ENCODE measurements at regions not wholly inside any gene's neighbourhood (a gene's known extent, or its start where the extent isn't known, plus 50 kb on each side); places are given as distances from the start of the nearest gene placed in this dataset.

GRCh38 chr3:66722675-66723074, 221.9 kb upstream of the LRIG1 start:
- TF ChIP-seq CTCF (conservative IDR thresholded peaks at IDR 0.05; ENCODE audit: low read depth, low read length): no peak
- no peak for TF ChIP-seq EZH2 (IDR thresholded peaks at IDR 0.05; ENCODE audit: low read length, unreplicated experiment)
- no peak for TF ChIP-seq EZH2phosphoT487 (IDR thresholded peaks at IDR 0.05; ENCODE audit: borderline replicate concordance, low read length)
